ENCODE measurements at regions not wholly inside any gene's neighbourhood (a gene's known extent, or its start where the extent isn't known, plus 50 kb on each side); places are given as distances from the start of the nearest gene placed in this dataset.
"Not testable (repeated sequence)": the region's sequence is repeated elsewhere in the genome, so short reads cannot be mapped to it uniquely, and the experiment has no call there.

- DNase-seq (ENCODE audit: low spot score): no peak
Observed at GRCh38 chr1:31510853-31511789, 65.2 kb upstream of the TINAGL1 start.

GRCh38 chr1:31511848-31512615 lies 64.3 kb upstream of the TINAGL1 start:
- DNase-seq (ENCODE audit: low spot score): no peak

GRCh38 chr1:31514117-31514516 lies 62.2 kb upstream of the TINAGL1 start:
- no peak for DNase-seq (ENCODE audit: low spot score)

GRCh38 chr1:31515056-31515775 lies 61.1 kb upstream of the TINAGL1 start:
- DNase-seq (ENCODE audit: low spot score): no peak

GRCh38 chr1:31515936-31516335 lies 60.4 kb upstream of the TINAGL1 start:
- no peak for DNase-seq (ENCODE audit: low spot score)

- DNase-seq (ENCODE audit: low spot score): no peak
Observed at GRCh38 chr1:31517301-31517700, 59.0 kb upstream of the TINAGL1 start.

GRCh38 chr1:31517986-31518385 lies 58.3 kb upstream of the TINAGL1 start:
- DNase-seq (ENCODE audit: low spot score): not testable (repeated sequence)

- DNase-seq (ENCODE audit: low spot score): no peak
Observed at GRCh38 chr1:31521761-31522555, 54.4 kb upstream of the TINAGL1 start.

GRCh38 chr1:31522556-31522845 lies 53.8 kb upstream of the TINAGL1 start:
- no peak for DNase-seq (ENCODE audit: low spot score)

- no peak for DNase-seq (ENCODE audit: low spot score)
Observed at GRCh38 chr1:31523012-31523411, 53.3 kb upstream of the TINAGL1 start.

GRCh38 chr1:31523769-31524168 lies 52.5 kb upstream of the TINAGL1 start:
- DNase-seq (ENCODE audit: low spot score): peak; percentile 59

- DNase-seq (ENCODE audit: low spot score): no peak
Observed at GRCh38 chr1:31524186-31524901, 52.0 kb upstream of the TINAGL1 start.
